Activated CD8-positive, alpha-beta memory T cell treated with anti-CD3 and anti-CD28 coated beads for 4 hours (primary cell): ENCODE measurements at regions not wholly inside any gene's neighbourhood (a gene's known extent, or its start where the extent isn't known, plus 50 kb on each side); places are given as distances from the start of the nearest gene placed in this dataset.

ENCODE experiments used
- DNase-seq, 2 donors: peaks; one replicate each; pipeline ENCODE4 v3.0.0-alpha.2; 2020; ENCODE audit warnings: low read depth in 2 of 2

DNA sequence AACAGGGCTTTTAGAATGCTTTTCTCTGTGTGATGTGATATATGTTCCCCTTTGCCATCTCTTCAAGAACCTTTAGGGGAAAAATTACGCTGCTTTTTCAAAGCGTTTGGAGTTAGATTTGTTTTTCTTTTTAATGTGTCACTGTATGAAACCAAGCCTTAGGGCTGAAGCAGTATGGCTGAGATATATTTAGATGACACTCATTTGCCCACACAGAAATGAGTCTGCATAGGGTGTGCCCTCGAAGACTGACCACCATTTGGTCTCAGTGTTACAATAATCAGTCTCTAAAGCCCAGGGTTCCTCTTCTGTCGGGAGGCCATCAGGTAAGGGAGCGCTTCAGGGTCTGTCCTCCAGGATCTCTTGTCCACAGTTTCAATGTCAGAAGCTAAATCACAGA lies 213.0 kb upstream of the NCAM1 start:
- DNase-seq = no peak

GRCh38 chr11:112748713-112749543 lies 212.3 kb upstream of the NCAM1 start:
- DNase-seq = no peak

DNA sequence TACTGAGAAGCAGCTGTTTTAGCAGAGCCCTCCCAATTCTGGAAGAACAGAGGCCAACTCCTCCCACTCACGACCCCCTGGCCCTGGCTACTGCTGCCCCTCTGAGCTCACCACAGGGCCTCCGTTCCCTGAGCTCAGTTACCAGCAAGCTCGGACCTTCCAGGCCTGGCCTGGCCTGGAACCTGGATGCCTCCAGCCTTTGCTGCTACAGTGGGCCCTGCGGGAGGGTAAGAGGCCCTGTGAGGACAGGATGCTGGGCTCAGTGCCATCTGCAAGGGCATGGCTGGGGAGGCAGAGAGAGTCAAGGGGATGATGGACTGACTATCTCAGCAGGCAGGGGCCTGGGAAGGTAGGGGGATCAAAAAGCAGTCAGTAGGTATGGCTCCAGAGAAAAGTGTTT lies 209.9 kb upstream of the NCAM1 start:
- DNase-seq = no peak

DNA sequence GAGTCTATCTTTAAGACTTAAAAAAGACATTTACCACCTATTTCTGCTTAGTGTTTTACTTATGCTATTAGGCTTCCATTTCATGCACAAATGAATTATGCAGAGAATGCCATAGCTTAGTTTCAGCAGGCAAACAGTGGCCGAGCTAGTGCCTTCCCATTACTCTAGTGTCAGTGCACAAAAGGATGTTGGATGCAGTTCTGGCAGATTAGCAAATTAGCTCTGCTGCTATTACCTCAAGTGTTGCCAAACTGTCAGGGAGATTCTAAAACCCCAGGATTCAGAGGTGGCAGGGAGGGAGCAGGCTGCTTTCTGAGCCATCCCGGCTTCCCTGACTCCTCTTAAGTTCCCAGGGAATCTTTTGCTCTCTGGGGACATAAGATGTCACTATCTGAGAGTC lies 209.4 kb upstream of the NCAM1 start:
- no peak for DNase-seq

GRCh38 chr11:112752563-112752962 lies 208.7 kb upstream of the NCAM1 start:
- DNase-seq = no peak

DNA sequence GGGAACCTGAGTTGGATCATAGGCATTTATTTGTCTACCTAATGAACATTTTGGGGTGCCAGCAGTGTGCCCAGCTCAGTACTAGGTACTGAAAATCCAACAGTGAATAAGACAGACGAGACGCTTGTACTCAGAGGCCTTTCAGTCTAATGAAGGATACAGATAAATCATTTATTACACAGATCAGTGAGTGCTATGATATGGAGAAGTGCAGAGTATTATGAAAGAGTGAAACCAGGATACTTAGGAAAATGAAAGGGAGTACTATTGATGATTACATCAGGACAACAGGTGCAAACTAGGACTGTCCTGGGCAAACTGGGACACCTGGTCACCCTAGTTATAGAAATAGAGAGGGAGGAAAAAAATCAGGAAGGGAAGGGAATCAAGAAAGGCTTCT lies 207.5 kb upstream of the NCAM1 start:
- no peak for DNase-seq

DNA sequence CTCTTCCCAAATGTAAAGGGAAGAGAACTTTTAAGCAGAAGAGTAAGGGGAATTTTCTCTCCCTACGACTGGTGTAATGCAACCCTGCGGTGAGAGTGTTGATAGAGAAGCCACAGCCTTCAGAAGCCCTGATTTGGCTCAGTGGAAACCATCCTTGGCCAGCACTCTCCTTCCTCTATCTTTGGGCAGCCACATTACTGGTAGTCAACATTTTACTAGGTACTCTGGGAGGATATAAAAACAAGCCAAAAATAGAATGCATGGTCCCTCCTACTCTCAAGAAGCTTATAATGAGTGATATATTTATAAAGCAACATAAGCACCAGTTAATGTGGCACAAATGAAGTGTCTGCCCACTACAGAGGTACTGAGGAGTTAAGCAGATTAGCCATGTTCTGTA lies 201.8 kb upstream of the NCAM1 start:
- no peak for DNase-seq

DNA sequence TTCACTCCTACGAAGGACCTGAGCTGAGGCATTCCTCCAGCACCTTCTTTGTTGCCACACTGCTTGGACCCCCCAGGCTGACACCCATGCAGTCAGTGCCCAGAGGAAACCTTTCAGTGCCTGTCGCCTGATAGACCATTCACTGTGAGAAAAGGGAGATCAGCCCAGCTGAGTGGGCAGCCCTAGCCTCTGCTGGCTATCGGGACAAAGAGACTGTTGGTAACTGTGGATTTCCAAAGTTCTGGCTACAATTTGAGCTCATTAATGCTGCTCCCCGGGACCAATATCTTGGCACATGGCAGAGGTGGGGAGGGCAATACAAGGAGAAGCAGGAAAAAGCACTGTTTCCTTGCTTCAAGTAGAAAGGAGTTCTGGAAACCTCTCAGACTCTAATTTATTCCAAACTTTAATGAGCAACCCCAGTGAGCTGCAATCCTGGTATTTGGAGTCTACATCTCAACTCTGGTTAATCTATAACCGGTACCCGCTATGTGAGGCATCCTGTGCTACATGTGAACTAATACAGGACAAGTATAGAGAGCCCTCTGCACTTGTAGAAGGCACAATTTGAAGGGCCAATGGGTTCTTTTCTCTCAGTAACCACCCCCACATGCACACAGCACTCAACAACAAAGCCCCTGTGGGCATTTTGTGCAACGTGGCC lies 200.7 kb upstream of the NCAM1 start:
- DNase-seq = no peak

DNA sequence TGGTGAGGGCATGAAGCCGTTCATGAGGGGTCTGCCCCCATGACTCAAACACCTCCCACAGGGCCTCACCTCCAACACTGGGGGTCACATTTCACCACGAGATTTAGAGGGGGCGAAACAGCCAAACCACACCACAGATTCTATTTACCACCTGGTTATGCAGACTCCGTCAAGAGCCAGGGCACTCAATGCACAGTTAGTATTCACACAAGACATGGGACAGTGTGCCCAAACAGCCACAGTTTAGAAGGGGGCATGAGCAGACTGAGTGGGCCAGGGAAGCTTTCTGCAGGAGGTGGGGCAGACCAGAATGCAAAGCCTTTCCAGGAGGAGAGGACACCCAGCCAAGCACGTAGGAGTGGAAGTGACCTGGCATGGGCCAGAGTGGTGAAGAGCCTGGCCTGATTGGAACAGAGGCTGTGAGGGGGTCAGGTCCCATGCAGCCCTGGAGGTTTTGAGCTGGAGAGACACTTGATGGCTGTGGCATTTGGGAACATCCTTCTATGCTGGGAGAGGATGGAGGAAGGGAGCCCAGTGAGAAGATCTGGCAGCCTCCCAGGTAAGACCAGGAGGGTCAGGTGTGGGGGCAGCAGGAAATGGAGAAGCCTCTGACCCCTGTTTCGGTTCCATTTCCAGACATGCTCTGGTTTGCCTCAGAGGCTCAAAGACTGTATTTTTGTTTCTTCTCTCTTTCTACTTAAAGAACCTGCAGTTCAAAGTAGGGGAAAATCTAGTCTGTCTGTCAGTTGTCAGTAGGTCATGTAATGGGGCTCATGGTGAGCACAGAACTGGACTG lies 199.1 kb upstream of the NCAM1 start:
- DNase-seq = no peak

DNA sequence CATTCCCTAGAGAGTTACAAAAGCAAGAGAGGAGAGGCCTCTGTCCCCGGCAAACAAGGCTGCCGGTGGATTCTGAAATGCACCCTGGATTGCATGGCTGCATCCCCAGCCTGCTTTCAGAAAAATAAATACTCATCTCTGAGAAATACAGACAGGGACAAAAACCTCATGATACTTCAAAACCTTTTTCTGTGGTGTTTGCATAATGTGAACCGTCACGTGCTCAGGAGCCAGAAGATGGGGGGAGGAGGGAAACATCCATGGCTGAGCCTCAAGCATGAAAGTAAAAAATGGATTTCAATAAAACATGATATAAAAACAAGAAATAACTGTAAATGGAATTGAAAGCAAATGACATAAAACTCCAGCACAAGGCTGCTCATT lies 198.5 kb upstream of the NCAM1 start:
- DNase-seq = no peak

DNA sequence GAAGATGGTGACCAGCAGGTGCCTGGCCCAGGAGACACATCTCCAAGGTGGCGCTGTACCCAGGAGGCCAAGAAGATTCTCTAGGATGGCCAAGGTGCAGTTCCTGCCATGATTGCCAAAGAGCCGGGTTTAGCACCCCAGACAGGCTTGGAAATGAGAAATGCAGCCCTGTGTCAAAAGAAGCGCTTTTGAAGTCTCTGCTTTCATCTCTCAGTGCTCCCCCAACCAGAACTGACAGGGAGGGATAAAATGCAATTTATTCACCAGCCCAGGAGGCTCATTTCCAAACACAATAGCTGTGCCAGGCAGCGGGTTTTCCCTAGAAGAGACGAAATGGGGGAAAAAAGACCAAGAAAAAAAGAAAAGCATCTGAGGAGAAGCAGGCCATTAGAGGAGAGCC lies 195.9 kb upstream of the NCAM1 start:
- DNase-seq = no peak

DNA sequence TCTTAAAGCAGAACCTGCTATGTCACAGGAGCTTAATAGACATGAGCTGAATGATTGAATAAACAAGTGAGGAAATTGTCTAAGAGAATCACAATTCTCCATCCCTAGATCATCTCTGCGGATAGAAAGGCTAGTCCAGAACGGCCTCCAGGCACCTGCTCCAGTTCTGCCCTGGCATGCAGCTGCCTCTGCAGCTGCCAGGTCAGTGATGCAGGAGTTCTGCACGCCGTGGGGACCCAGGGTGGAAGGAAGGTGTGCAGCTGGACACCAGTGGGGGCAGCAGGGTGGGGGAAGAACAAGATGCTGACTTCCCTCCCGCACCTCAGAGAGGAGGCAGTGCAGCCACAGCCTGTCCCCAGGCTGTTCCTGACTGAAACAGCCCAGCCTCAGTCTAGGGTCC lies 192.1 kb upstream of the NCAM1 start:
- DNase-seq = no peak

DNA sequence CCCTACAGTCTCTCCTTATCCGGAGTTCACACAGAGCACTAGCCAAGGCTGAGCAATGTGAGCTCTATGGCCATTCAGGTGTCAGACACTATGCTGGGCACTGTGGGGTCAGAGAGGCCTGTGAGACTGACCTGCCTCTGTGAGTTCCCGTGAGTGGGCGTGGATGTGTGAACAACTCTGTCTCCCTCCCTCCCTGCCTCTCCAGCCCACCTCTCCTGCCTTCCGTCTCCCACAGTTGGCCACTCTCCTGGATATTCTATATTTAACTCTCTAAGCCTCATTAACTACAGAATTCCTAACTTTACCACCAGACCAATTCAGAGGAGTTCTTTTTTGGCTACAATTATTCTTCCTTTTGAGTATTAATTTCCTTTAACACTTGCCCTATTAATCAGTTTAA lies 191.6 kb upstream of the NCAM1 start:
- no peak for DNase-seq

GRCh38 chr11:112770033-112770432 lies 191.2 kb upstream of the NCAM1 start:
- DNase-seq = no peak

GRCh38 chr11:112770487-112770886 lies 190.7 kb upstream of the NCAM1 start:
- DNase-seq = no peak

- DNase-seq = no peak
Measured at GRCh38 chr11:112771851-112772250, 189.4 kb upstream of the NCAM1 start.

GRCh38 chr11:112773264-112773663 lies 188.0 kb upstream of the NCAM1 start:
- no peak for DNase-seq

DNA sequence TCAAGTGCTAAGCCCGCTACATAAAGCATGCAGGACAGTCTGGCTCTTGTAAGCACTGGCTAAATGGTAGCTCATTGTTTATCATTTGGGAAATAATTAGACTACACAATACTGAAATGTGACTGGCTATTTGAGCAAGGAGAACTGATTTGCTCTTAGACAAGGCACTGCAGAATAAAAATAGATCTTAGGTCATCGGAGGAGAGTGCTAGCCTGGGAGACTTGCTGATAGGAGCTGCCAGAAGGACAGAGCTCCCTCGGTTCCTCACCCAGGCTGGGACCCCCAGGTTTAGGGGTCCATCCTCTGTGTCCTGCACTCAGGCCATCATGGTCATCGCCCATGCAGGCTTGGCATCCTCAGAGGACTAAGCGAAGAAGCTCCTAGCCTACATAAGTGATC lies 184.4 kb upstream of the NCAM1 start:
- DNase-seq = no peak

DNA sequence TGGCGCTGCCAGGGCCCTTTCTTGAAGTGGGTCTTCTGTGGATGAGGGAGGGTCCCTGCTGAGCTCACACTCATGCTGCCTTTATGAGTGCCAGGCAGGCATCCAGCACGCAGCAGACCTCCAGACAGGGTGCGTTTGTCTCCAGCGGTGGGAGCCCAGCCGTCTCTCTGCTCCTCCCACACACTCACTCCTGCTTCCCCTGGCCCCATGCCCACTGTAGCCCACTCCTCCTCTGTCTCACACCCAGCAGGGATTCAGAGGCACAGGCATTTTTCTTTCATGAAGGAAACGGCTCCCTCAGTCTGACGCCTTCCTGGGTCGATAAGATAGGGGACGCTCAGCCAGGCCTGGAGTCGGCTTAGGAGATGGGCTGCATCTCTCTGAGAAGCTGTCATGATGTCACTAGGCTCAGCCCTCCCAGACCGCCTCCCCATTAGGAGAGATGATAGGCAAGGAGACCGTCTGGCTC lies 183.9 kb upstream of the NCAM1 start:
- no peak for DNase-seq

GRCh38 chr11:112778091-112778876 lies 182.9 kb upstream of the NCAM1 start:
- no peak for DNase-seq

GRCh38 chr11:112778877-112779266 lies 182.3 kb upstream of the NCAM1 start:
- DNase-seq = no peak
